Pancreas (tissue), 10 donors: ENCODE measurements at regions not wholly inside any gene's neighbourhood (a gene's known extent, or its start where the extent isn't known, plus 50 kb on each side); places are given as distances from the start of the nearest gene placed in this dataset.

ENCODE experiments used
- ATAC-seq, 4 donors: fragments of 200-7000 bp; cut with Tn5 transposase; one replicate each; pipeline versions ENCODE4 v1.8.0 to v1.9.1; 2020; ENCODE audit warnings: mild to moderate bottlenecking in 4 of 4, moderate library complexity in 4 of 4
- DNase-seq, 6 donors: peaks; one replicate each; pipeline ENCODE4 v3.0.0-alpha.2; 2020
- FAIRE-seq: peaks from 2 replicates; lab custom pipeline; 2012; peaks lifted over from hg19 to GRCh38; lab: Jason Lieb, UNC
- H3K27ac ChIP-seq, 4 donors: fragments of 200-600 bp; sonication (generic); 1 replicate in 3 of 4; 2 replicates in 1 of 4; pipeline versions ENCODE4 v1.5.0 to v1.8.0; 2020
- H3K27me3 ChIP-seq, 4 donors: fragments of 200-600 bp; one replicate each; pipeline ENCODE4 v1.8.0; 2021
- H3K36me3 ChIP-seq, 3 donors: fragments of 200-600 bp; sonication (generic) in 1 of 3; one replicate each; pipeline versions ENCODE4 v1.5.0 to v1.8.0; 2020 to 2021
- H3K4me1 ChIP-seq, 3 donors: fragments of 200-600 bp; one replicate each; pipeline ENCODE4 v1.8.0; 2021
- H3K4me3 ChIP-seq, 4 donors: fragments of 200-600 bp; sonication (generic) in 2 of 4; one replicate each; pipeline versions ENCODE4 v1.5.0 to v1.8.0; 2020 to 2021
- H3K9me3 ChIP-seq, 4 donors: fragments of 200-600 bp; one replicate each; pipeline ENCODE4 v1.8.0; 2021
- CTCF ChIP-seq, 4 donors: fragments of 200-600 bp; sonication (generic) in 3 of 4; IDR thresholded peaks; one replicate each; pipeline versions ENCODE4 v1.5.0 to v1.8.0; 2021; ENCODE audit warnings: antibody characterized with exemption in 4 of 4
- WGBS, 2 donors: extraction: QIAGEN DNeasy Blood & Tissue Kit; methylation state at CpG; one replicate each; pipeline ENCODE4 v1.1.7; 2013; 5-methylcytosine and 5-hydroxymethylcytosine counted together
- intact Hi-C, 3 donors: fragments of 100-400 bp; cut with DNase I; formaldehyde crosslinking; loops; one replicate each; pipeline versions ENCODE4 v1.11.1 to v1.14.2; 2022
- donor health status: healthy with polysubstance abuse.
- donor health status: DM: no; HTN: no; CAD: no; lungs with moderate emphysema.
- donor health status: DM: no; HTN: no; CAD: no.
- donor health status: control.
- donor health status: control.
- donor health status: Bipolar disorder and iron deficiency.
- donor health status: DM: yes; HTN: yes; CAD: no.
- donor health status: DM: no; HTN: no; CAD: no.
- donor health status: DM: no; HTN: no; CAD: no.
- donor health status: DM: yes; HTN: yes; CAD: no.

GRCh38 chr5:100421360-100421759, 113.8 kb upstream of the FAM174A start:
- Histone ChIP-seq H3K4me1 (no peaks in the 10 kb centered on the region), H3K4me3 (no peak overlapping the region), H3K36me3 (no peaks in the 10 kb centered on the region), H3K27ac (no peak overlapping the region), H3K27me3 (no peaks in the 10 kb centered on the region), H3K9me3 (peaks cover 0 to 4% (median 0%) of the 10 kb centered on the region in 4 donors)
- ATAC-seq (no peak), FAIRE-seq (no peak), DNase-seq (no peak)
- TF ChIP-seq CTCF (IDR thresholded peaks at IDR 0.05) = no peak
- intact Hi-C loops = no loop called here

GRCh38 chr5:100418231-100418630, 116.9 kb upstream of the FAM174A start:
- Histone ChIP-seq H3K9me3 (no peaks in the 10 kb centered on the region), H3K27ac (no peak overlapping the region), H3K27me3 (no peaks in the 10 kb centered on the region), H3K36me3 (no peaks in the 10 kb centered on the region), H3K4me1 (no peaks in the 10 kb centered on the region), H3K4me3 (no peak overlapping the region)
- intact Hi-C loops = no loop called here
- no peak for ATAC-seq
- 64 to 67% methylated on average over 1 of the region's 1 CpG for WGBS, 2 donors
- no peak for FAIRE-seq
- TF ChIP-seq CTCF (IDR thresholded peaks at IDR 0.05) = no peak
- DNase-seq = no peak

GRCh38 chr5:100409660-100410151, 125.5 kb upstream of the FAM174A start:
- no peak for TF ChIP-seq CTCF (IDR thresholded peaks at IDR 0.05)
- FAIRE-seq (no peak), DNase-seq (no peak), ATAC-seq (no peak)
- Histone ChIP-seq H3K36me3 (no peaks in the 10 kb centered on the region), H3K27me3 (no peaks in the 10 kb centered on the region), H3K9me3 (no peaks in the 10 kb centered on the region), H3K4me3 (no peak overlapping the region), H3K27ac (no peak overlapping the region), H3K4me1 (no peaks in the 10 kb centered on the region)
- WGBS, 2 donors = 50 to 71% methylated on average over 3 of the region's 3 CpGs
- intact Hi-C loops = no loop called here

- 89 to 94% methylated on average over 3 of the region's 3 CpGs for WGBS, 2 donors
- no peak for ATAC-seq
- Histone ChIP-seq H3K4me3 (no peak overlapping the region), H3K36me3 (no peaks in the 10 kb centered on the region), H3K4me1 (no peaks in the 10 kb centered on the region), H3K27me3 (no peaks in the 10 kb centered on the region), H3K27ac (no peak overlapping the region), H3K9me3 (no peaks in the 10 kb centered on the region)
- FAIRE-seq = no peak
- DNase-seq = no peak
- intact Hi-C loops = no loop called here
- TF ChIP-seq CTCF (IDR thresholded peaks at IDR 0.05) = no peak
Measured at GRCh38 chr5:100407053-100407452, 128.1 kb upstream of the FAM174A start.

- ATAC-seq = no peak
- Histone ChIP-seq H3K9me3 (no peaks in the 10 kb centered on the region), H3K27me3 (no peaks in the 10 kb centered on the region), H3K4me1 (no peaks in the 10 kb centered on the region), H3K4me3 (no peak overlapping the region), H3K27ac (no peak overlapping the region), H3K36me3 (no peaks in the 10 kb centered on the region)
- intact Hi-C loops = no loop called here
- DNase-seq = no peak
- no peak for FAIRE-seq
- 53 to 54% methylated on average over 2 of the region's 2 CpGs for WGBS, 2 donors
- no peak for TF ChIP-seq CTCF (IDR thresholded peaks at IDR 0.05)
Measured at GRCh38 chr5:100406640-100407039, 128.5 kb upstream of the FAM174A start.
